ENCODE measurements at regions not wholly inside any gene's neighbourhood (a gene's known extent, or its start where the extent isn't known, plus 50 kb on each side); places are given as distances from the start of the nearest gene placed in this dataset.
A peak's percentile ranks its signal among the peaks of the same experiment; 100 is the strongest.

- in situ Hi-C loops (cut with HindIII; ENCODE audit: low pct_unique_long_range_greater_than_20kb, low sequenced_read_pairs): no loop called here
- no peak for DNase-seq (ENCODE audit: low read depth)
These were observed 372.3 kb upstream of the TGFBR2 start for GRCh38 chr3:30233913-30234646.

GRCh38 chr3:30236011-30236410 lies 370.4 kb upstream of the TGFBR2 start:
- in situ Hi-C loops (cut with HindIII; ENCODE audit: low pct_unique_long_range_greater_than_20kb, low sequenced_read_pairs): no loop called here
- no peak for DNase-seq (ENCODE audit: low read depth)

- DNase-seq (ENCODE audit: low read depth): no peak
- in situ Hi-C loops (cut with HindIII; ENCODE audit: low pct_unique_long_range_greater_than_20kb, low sequenced_read_pairs): no loop called here
These were observed 364.7 kb upstream of the TGFBR2 start for GRCh38 chr3:30241721-30242120.

GRCh38 chr3:30245858-30246622 lies 360.4 kb upstream of the TGFBR2 start:
- in situ Hi-C loops (cut with HindIII; ENCODE audit: low pct_unique_long_range_greater_than_20kb, low sequenced_read_pairs): no loop called here
- no peak for DNase-seq (ENCODE audit: low read depth)

- no peak for DNase-seq (ENCODE audit: low read depth)
- in situ Hi-C loops (cut with HindIII; ENCODE audit: low pct_unique_long_range_greater_than_20kb, low sequenced_read_pairs): no loop called here
These were observed 358.0 kb upstream of the TGFBR2 start for GRCh38 chr3:30248423-30248822.

GRCh38 chr3:30252474-30252873 lies 353.9 kb upstream of the TGFBR2 start:
- DNase-seq (ENCODE audit: low read depth): no peak
- in situ Hi-C loops (cut with HindIII; ENCODE audit: low pct_unique_long_range_greater_than_20kb, low sequenced_read_pairs): no loop called here

GRCh38 chr3:30253832-30254231 lies 352.6 kb upstream of the TGFBR2 start:
- in situ Hi-C loops (cut with HindIII; ENCODE audit: low pct_unique_long_range_greater_than_20kb, low sequenced_read_pairs): no loop called here

GRCh38 chr3:30256474-30256873 lies 349.9 kb upstream of the TGFBR2 start:
- in situ Hi-C loops (cut with HindIII; ENCODE audit: low pct_unique_long_range_greater_than_20kb, low sequenced_read_pairs): no loop called here
- DNase-seq (ENCODE audit: low read depth): no peak

More at GRCh38 chr3:30253832-30254231, 352.6 kb upstream of the TGFBR2 start:
- DNase-seq (ENCODE audit: low read depth): no peak

GRCh38 chr3:30258426-30259392 lies 347.7 kb upstream of the TGFBR2 start:
- DNase-seq (ENCODE audit: low read depth): no peak
- in situ Hi-C loops (cut with HindIII; ENCODE audit: low pct_unique_long_range_greater_than_20kb, low sequenced_read_pairs): no loop called here

GRCh38 chr3:30259730-30260129 lies 346.7 kb upstream of the TGFBR2 start:
- no peak for DNase-seq (ENCODE audit: low read depth)
- in situ Hi-C loops (cut with HindIII; ENCODE audit: low pct_unique_long_range_greater_than_20kb, low sequenced_read_pairs): no loop called here

- no peak for DNase-seq (ENCODE audit: low read depth)
- in situ Hi-C loops (cut with HindIII; ENCODE audit: low pct_unique_long_range_greater_than_20kb, low sequenced_read_pairs): no loop called here
These were observed 345.6 kb upstream of the TGFBR2 start for GRCh38 chr3:30260762-30261161.

GRCh38 chr3:30263238-30263924 lies 343.0 kb upstream of the TGFBR2 start:
- no peak for DNase-seq (ENCODE audit: low read depth)
- in situ Hi-C loops (cut with HindIII; ENCODE audit: low pct_unique_long_range_greater_than_20kb, low sequenced_read_pairs): no loop called here

GRCh38 chr3:30263925-30264313 lies 342.5 kb upstream of the TGFBR2 start:
- DNase-seq (ENCODE audit: low read depth): no peak

GRCh38 chr3:30266524-30266923 lies 339.9 kb upstream of the TGFBR2 start:
- in situ Hi-C loops (cut with HindIII; ENCODE audit: low pct_unique_long_range_greater_than_20kb, low sequenced_read_pairs): no loop called here
- DNase-seq (ENCODE audit: low read depth): no peak

More at GRCh38 chr3:30263925-30264313, 342.5 kb upstream of the TGFBR2 start:
- in situ Hi-C loops (cut with HindIII; ENCODE audit: low pct_unique_long_range_greater_than_20kb, low sequenced_read_pairs): no loop called here

GRCh38 chr3:30268288-30268687 lies 338.1 kb upstream of the TGFBR2 start:
- in situ Hi-C loops (cut with HindIII; ENCODE audit: low pct_unique_long_range_greater_than_20kb, low sequenced_read_pairs): no loop called here
- no peak for DNase-seq (ENCODE audit: low read depth)

GRCh38 chr3:30269751-30270445 lies 336.5 kb upstream of the TGFBR2 start:
- peak; percentile 16 for DNase-seq (ENCODE audit: low read depth)
- in situ Hi-C loops (cut with HindIII; ENCODE audit: low pct_unique_long_range_greater_than_20kb, low sequenced_read_pairs): no loop called here

GRCh38 chr3:30271781-30272180 lies 334.6 kb upstream of the TGFBR2 start:
- in situ Hi-C loops (cut with HindIII; ENCODE audit: low pct_unique_long_range_greater_than_20kb, low sequenced_read_pairs): no loop called here
- DNase-seq (ENCODE audit: low read depth): no peak

Data from Caki2 (cell line).